GM12873 (cell line): ENCODE measurements at regions not wholly inside any gene's neighbourhood (a gene's known extent, or its start where the extent isn't known, plus 50 kb on each side); places are given as distances from the start of the nearest gene placed in this dataset.

Experiments
- CTCF ChIP-seq: IDR thresholded peaks from 2 replicates; pipeline ENCODE4 v1.5.1; 2012; ENCODE audit warnings: low read depth, mild to moderate bottlenecking, moderate library complexity, low read length, control low read depth; ENCODE audit not compliant: insufficient read depth; ENCODE audit errors: missing control alignments

DNA sequence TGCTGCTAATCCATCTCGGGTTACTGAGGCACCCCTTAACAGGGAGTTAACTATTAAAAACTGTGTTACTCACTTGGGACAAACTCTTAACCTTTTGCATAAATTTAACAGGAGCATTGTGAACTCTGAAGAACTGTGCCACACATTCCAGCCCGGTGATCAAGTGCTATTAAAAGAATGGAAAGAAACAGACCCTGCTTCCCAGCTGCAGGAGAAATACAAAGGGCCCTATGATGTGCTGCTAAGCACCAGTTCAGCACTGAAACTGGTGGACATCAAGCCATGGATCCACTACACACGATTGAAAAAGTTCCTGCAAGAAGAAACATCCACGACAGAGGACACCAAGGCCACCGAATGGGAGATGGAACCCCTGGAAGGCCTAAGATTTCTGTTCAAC, 114.7 kb upstream of the PLCL2 start:
- no peak for TF ChIP-seq CTCF

GRCh38 chr3:16770792-16771191, 114.0 kb upstream of the PLCL2 start:
- no peak for TF ChIP-seq CTCF

DNA sequence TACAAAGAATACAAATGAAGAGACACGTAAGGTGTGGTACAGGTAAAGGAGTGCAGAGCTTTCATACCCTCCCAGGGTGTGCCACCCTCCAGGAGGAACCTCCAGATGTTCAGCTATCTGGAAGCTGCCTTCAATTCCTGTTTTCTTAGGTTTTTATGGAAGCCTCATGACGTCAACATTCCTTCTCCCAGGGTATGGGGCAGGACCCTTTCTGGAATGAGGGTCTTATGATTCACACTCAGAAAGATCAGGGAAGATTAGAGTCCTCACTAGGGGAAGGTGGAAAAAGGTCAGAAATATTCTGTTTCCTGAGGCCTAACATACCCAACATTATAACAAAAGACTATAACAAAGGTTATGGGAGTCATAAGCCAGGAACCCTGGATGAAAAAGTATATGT, 99.8 kb upstream of the PLCL2 start:
- TF ChIP-seq CTCF, result no peak

- TF ChIP-seq CTCF, result no peak
These were observed 99.3 kb upstream of the PLCL2 start for GRCh38 chr3:16785465-16785864.

DNA sequence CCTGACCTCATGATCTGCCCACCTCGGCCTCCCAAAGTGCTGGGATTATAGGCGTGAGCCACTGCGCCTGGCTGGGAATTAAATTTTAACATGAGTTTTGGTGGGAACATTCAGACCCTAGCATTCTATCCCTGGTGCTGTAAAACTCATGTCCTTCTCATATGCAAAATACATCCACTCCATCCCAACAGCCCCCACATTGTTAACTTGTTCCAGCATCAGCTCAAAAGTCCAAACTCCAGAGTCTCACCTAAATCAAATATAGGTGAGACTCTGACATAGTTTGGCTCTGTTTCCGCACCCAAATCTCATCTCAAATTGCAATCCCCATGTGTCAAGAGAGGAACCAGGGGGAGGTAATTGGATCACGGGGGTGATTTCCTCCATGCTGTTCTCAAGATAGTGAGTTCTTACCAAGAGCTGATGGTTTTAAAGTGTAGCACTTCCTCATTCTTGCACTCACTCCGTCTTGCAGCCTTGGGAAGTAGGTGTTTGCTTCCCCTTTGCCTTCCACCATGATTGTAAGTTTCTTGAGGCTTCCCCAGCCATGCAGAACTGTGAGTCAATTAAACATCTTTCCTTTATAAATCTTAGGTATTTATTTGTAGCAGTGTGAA, 96.2 kb upstream of the PLCL2 start:
- no peak for TF ChIP-seq CTCF

DNA sequence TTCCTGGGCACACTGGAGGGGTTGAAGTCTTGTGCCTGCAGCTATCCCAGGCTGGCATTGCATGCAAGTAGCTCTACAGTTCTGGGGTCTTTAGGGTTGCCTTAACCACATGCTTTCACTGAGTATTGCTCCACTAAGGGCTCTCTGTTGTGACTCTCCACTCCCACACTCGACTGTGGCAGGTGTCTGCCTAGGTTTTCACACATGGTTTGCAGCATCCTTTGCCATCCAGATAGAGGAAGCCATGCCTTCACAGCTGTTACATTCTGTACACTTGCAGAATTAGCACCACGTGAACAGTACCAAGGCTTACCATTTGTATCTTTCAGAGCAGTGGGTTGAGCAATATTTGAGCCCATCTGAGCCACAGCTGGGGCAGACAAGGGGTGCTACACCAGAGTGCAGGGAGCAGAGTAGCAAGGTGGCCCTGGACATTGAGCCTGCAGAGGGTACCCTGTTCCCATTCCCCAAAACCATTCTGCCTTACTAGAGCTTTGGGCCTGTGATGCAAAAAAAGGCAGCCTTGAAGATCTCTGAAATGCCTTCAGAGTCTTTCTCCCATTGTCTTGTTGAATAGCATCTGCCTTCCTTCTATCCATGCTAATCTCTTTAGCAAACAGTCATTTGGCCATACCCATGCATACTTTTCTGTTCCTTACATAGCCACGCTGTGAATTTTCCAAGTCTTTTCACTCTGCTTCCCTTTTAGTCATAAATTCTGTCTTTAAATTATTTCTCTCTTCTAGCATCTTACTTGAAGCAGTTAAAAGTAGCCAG, 95.2 kb upstream of the PLCL2 start:
- TF ChIP-seq CTCF, result no peak

- TF ChIP-seq CTCF, result no peak
These were observed 94.0 kb upstream of the PLCL2 start for GRCh38 chr3:16790432-16791400.
